ENCODE measurements at regions not wholly inside any gene's neighbourhood (a gene's known extent, or its start where the extent isn't known, plus 50 kb on each side); places are given as distances from the start of the nearest gene placed in this dataset.

GRCh38 chr3:118029049-118029448 is 1005.6 kb downstream of the IGSF11 start:
- TF ChIP-seq CTCF (IDR thresholded peaks at IDR 0.05 in 8 of 11, conservative IDR thresholded peaks at IDR 0.05 in 3 of 11): no peak
- no peak for TF ChIP-seq POLR2A (IDR thresholded peaks at IDR 0.05)

Data from spleen (tissue), 7 donors.